Thyroid gland (tissue), 4 donors: ENCODE measurements at regions not wholly inside any gene's neighbourhood (a gene's known extent, or its start where the extent isn't known, plus 50 kb on each side); places are given as distances from the start of the nearest gene placed in this dataset.

Source experiments
- CTCF ChIP-seq, 6 experiments: fragments of 200-600 bp in 3 of 6; fragments of 450-650 bp in 3 of 6; sonication (generic) in 3 of 6; IDR thresholded peaks; one replicate each; pipeline ENCODE4 v1.5.1; 2016 to 2019; ENCODE audit warnings: antibody characterized with exemption in 6 of 6, mild to moderate bottlenecking in 2 of 6, inconsistent platforms in 1 of 6, moderate library complexity in 1 of 6
- POLR2A ChIP-seq, 2 donors: fragments of 450-650 bp; IDR thresholded peaks; one replicate each; pipeline ENCODE4 v1.6.1; 2017; ENCODE audit warnings: antibody characterized with exemption in 2 of 2, mild to moderate bottlenecking in 2 of 2, moderate library complexity in 1 of 2

- TF ChIP-seq CTCF (IDR thresholded peaks at IDR 0.05) (no peak), POLR2A (IDR thresholded peaks at IDR 0.05) (no peak)
Measured at GRCh38 chr9:81397481-81398381, 291.6 kb downstream of the TLE1 start.
